ENCODE measurements at regions not wholly inside any gene's neighbourhood (a gene's known extent, or its start where the extent isn't known, plus 50 kb on each side); places are given as distances from the start of the nearest gene placed in this dataset.

GRCh38 chr19:31979362-31979761 lies 366.0 kb upstream of the ZNF507 start:
- Histone ChIP-seq H3K27me3 (ENCODE audit: control insufficient read depth, insufficient read depth, low read length) (no peaks in the 10 kb centered on the region), H3K9me3 (ENCODE audit: control insufficient read depth, insufficient read depth, low read length) (peaks cover 5% of the 10 kb centered on the region), H3K27ac (ENCODE audit: low read depth, low read length) (no peak overlapping the region), H3K4me3 (ENCODE audit: low read depth, low read length) (no peak overlapping the region)
- TF ChIP-seq CTCF (IDR thresholded peaks at IDR 0.05; ENCODE audit: low read depth, low read length): no peak
- ChIA-PET POLR2A (no interaction called here), CTCF (no interaction called here)
- no peak for DNase-seq (ENCODE audit: low read depth, low spot score)

- no peak for DNase-seq (ENCODE audit: low read depth, low spot score)
- POLR2A ChIA-PET: no interaction called here
- Histone ChIP-seq H3K9me3 (ENCODE audit: control insufficient read depth, insufficient read depth, low read length) (no peaks in the 10 kb centered on the region; the same call in none of the 2 replicates), H3K27ac (ENCODE audit: low read depth, low read length) (no peak overlapping the region), H3K27me3 (ENCODE audit: control insufficient read depth, insufficient read depth, low read length) (no peaks in the 10 kb centered on the region), H3K4me3 (ENCODE audit: low read depth, low read length) (no peak overlapping the region)
- CTCF ChIA-PET: interaction anchor here (0.6 kb wide), 1 partner anchor 59 kb away, joined by 5 read pairs; no protein-coding TSS in a partner anchor
- no peak for TF ChIP-seq CTCF (IDR thresholded peaks at IDR 0.05; ENCODE audit: low read depth, low read length)
These were observed 365.3 kb upstream of the ZNF507 start for GRCh38 chr19:31979949-31980670.

- Histone ChIP-seq H3K4me3 (ENCODE audit: low read depth, low read length) (no peak overlapping the region), H3K27me3 (ENCODE audit: control insufficient read depth, insufficient read depth, low read length) (no peaks in the 10 kb centered on the region), H3K27ac (ENCODE audit: low read depth, low read length) (no peak overlapping the region), H3K9me3 (ENCODE audit: control insufficient read depth, insufficient read depth, low read length) (no peaks in the 10 kb centered on the region; the same call in none of the 2 replicates)
- ChIA-PET POLR2A (no interaction called here), CTCF (no interaction called here)
- DNase-seq (ENCODE audit: low read depth, low spot score): no peak
- TF ChIP-seq CTCF (IDR thresholded peaks at IDR 0.05; ENCODE audit: low read depth, low read length): no peak
These were observed 364.6 kb upstream of the ZNF507 start for GRCh38 chr19:31980796-31981195.

GRCh38 chr19:31981545-31981944 lies 363.9 kb upstream of the ZNF507 start:
- H3K27me3 ChIP-seq (ENCODE audit: control insufficient read depth, insufficient read depth, low read length): no peaks in the 10 kb centered on the region
- H3K9me3 ChIP-seq (ENCODE audit: control insufficient read depth, insufficient read depth, low read length): no peaks in the 10 kb centered on the region; the same call in none of the 2 replicates
- ChIA-PET CTCF (no interaction called here), POLR2A (no interaction called here)
- DNase-seq (ENCODE audit: low read depth, low spot score): no peak
- TF ChIP-seq CTCF (IDR thresholded peaks at IDR 0.05; ENCODE audit: low read depth, low read length): no peak
- H3K4me3 ChIP-seq (ENCODE audit: low read depth, low read length): no peak overlapping the region
- H3K27ac ChIP-seq (ENCODE audit: low read depth, low read length): no peak overlapping the region

GRCh38 chr19:31983647-31984046 lies 361.8 kb upstream of the ZNF507 start:
- no peaks in the 10 kb centered on the region for H3K27me3 ChIP-seq (ENCODE audit: control insufficient read depth, insufficient read depth, low read length)
- POLR2A ChIA-PET: no interaction called here
- no peak for TF ChIP-seq CTCF (IDR thresholded peaks at IDR 0.05; ENCODE audit: low read depth, low read length)
- no peaks in the 10 kb centered on the region; the same call in 1 of the 2 replicates for H3K9me3 ChIP-seq (ENCODE audit: control insufficient read depth, insufficient read depth, low read length)
- CTCF ChIA-PET: no interaction called here
- no peak overlapping the region for H3K27ac ChIP-seq (ENCODE audit: low read depth, low read length)
- no peak for DNase-seq (ENCODE audit: low read depth, low spot score)
- no peak overlapping the region for H3K4me3 ChIP-seq (ENCODE audit: low read depth, low read length)

Measured in AG04450 (cell line).